Breast epithelium (tissue), 3 donors: ENCODE measurements at regions not wholly inside any gene's neighbourhood (a gene's known extent, or its start where the extent isn't known, plus 50 kb on each side); places are given as distances from the start of the nearest gene placed in this dataset.

Experiments used
- POLR2A ChIP-seq: fragments of 450-650 bp; IDR thresholded peaks from one replicate; pipeline ENCODE4 v1.6.1; 2016; ENCODE audit warnings: antibody characterized with exemption, mild to moderate bottlenecking, moderate library complexity
- POLR2AphosphoS5 ChIP-seq, 3 donors: sonication (generic); formaldehyde crosslinking; IDR thresholded peaks; one replicate each; pipeline ENCODE4 v1.6.1; 2017; ENCODE audit warnings: antibody characterized with exemption in 3 of 3
- TF ChIP-seq, protein P1 (sequence below), 3 donors: fragments of 450-650 bp; IDR thresholded peaks; one replicate each; pipeline ENCODE4 v1.5.1; 2016 to 2017; ENCODE audit warnings: antibody characterized with exemption in 3 of 3, mild to moderate bottlenecking in 3 of 3, moderate library complexity in 3 of 3

DNA sequence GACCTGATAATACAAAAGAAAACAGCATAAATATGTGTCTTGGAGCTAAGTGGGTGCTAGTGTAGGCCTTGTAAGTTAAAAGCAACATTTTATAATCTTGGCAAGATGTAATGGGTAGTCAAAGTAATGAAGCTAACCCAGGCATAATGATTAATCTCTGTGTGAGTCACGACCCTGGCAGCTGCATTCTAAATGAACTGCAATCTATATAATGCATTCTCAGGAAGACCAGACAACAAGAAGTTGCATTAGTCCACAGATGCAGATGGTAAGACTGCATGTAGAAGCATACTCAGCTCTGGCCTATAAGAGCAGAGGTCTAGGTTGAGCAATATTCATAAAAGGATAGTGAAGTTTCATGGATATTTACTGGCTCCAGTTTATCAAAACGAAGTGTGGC is 85.6 kb upstream of the ETAA1 start:
- TF ChIP-seq POLR2A (no peak), POLR2AphosphoS5 (IDR thresholded peaks at IDR 0.05) (no peak)
- TF ChIP-seq, protein P1, sequence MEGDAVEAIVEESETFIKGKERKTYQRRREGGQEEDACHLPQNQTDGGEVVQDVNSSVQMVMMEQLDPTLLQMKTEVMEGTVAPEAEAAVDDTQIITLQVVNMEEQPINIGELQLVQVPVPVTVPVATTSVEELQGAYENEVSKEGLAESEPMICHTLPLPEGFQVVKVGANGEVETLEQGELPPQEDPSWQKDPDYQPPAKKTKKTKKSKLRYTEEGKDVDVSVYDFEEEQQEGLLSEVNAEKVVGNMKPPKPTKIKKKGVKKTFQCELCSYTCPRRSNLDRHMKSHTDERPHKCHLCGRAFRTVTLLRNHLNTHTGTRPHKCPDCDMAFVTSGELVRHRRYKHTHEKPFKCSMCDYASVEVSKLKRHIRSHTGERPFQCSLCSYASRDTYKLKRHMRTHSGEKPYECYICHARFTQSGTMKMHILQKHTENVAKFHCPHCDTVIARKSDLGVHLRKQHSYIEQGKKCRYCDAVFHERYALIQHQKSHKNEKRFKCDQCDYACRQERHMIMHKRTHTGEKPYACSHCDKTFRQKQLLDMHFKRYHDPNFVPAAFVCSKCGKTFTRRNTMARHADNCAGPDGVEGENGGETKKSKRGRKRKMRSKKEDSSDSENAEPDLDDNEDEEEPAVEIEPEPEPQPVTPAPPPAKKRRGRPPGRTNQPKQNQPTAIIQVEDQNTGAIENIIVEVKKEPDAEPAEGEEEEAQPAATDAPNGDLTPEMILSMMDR (IDR thresholded peaks at IDR 0.05): no peak
